CD4-positive, alpha-beta memory T cell (primary cell): ENCODE measurements at regions not wholly inside any gene's neighbourhood (a gene's known extent, or its start where the extent isn't known, plus 50 kb on each side); places are given as distances from the start of the nearest gene placed in this dataset.
A peak's percentile ranks its signal among the peaks of the same experiment; 100 is the strongest.

ENCODE experiments used
- CTCF ChIA-PET: fragments of 350-600 bp; sonication (Branson Sonifier 250); formaldehyde crosslinking; loops from one replicate; lab custom pipeline; 2021; ENCODE audit warnings: inconsistent platforms; ENCODE audit not compliant: partially characterized antibody; lab: Charles Lee
- POLR2A ChIA-PET: fragments of 350-600 bp; sonication (Branson Sonifier 250); formaldehyde crosslinking; loops from one replicate; lab custom pipeline; 2021; ENCODE audit not compliant: partially characterized antibody; lab: Charles Lee
- DNase-seq, 5 donors: peaks; one replicate each; pipeline versions ENCODE4 v3.0.0 to v3.0.0-alpha.2; 2020 to 2022; ENCODE audit warnings: mixed read lengths in 1 of 5
- H3K27ac ChIP-seq: one replicate; pipeline ENCODE4 v1.7.0; 2013; ENCODE audit warnings: low read depth, low read length
- H3K27me3 ChIP-seq: 2 replicates; pipeline ENCODE4 v1.7.0; 2013; ENCODE audit warnings: mild to moderate bottlenecking, low read length, moderate library complexity; ENCODE audit not compliant: insufficient read depth
- H3K36me3 ChIP-seq: 2 replicates; pipeline ENCODE4 v1.7.0; 2013; ENCODE audit warnings: mild to moderate bottlenecking, low read length, moderate library complexity; ENCODE audit not compliant: insufficient read depth
- H3K4me1 ChIP-seq: 2 replicates; pipeline ENCODE4 v1.7.0; 2013; ENCODE audit warnings: mild to moderate bottlenecking, low read length, moderate library complexity; ENCODE audit not compliant: insufficient read depth
- H3K4me3 ChIP-seq, 2 donors: one replicate each; pipeline ENCODE4 v1.7.0; 2013; ENCODE audit warnings: low read length in 2 of 2, mild to moderate bottlenecking in 1 of 2
- H3K9me3 ChIP-seq, 2 donors: one replicate each; pipeline ENCODE4 v1.7.0; 2013; ENCODE audit warnings: low read length in 2 of 2, control low read depth in 1 of 2; ENCODE audit not compliant: control insufficient read depth in 1 of 2
- H3K27ac Mint-ChIP-seq, 7 donors: one replicate each; pipeline ENCODE4 v1.8.0; 2020 to 2021; ENCODE audit warnings: mixed read lengths in 7 of 7, mild to moderate bottlenecking in 6 of 7, inconsistent platforms in 3 of 7, moderate library complexity in 3 of 7
- H3K27me3 Mint-ChIP-seq, 2 donors: one replicate each; pipeline ENCODE4 v1.8.0; 2020 to 2021; ENCODE audit warnings: mixed read lengths in 2 of 2
- H3K36me3 Mint-ChIP-seq, 2 donors: one replicate each; pipeline ENCODE4 v1.8.0; 2020 to 2021; ENCODE audit warnings: mixed read lengths in 2 of 2, inconsistent platforms in 1 of 2, mild to moderate bottlenecking in 1 of 2
- H3K4me1 Mint-ChIP-seq, 4 donors: one replicate each; pipeline ENCODE4 v1.8.0; 2020 to 2021; ENCODE audit warnings: mixed read lengths in 4 of 4, mild to moderate bottlenecking in 1 of 4
- H3K4me3 Mint-ChIP-seq, 8 donors: one replicate each; pipeline ENCODE4 v1.8.0; 2020 to 2021; ENCODE audit warnings: mixed read lengths in 8 of 8, mild to moderate bottlenecking in 7 of 8, moderate library complexity in 6 of 8, inconsistent platforms in 3 of 8
- H3K9me3 Mint-ChIP-seq, 8 donors: one replicate each; pipeline ENCODE4 v1.8.0; 2020 to 2021; ENCODE audit warnings: mixed read lengths in 8 of 8, mild to moderate bottlenecking in 5 of 8, inconsistent platforms in 3 of 8, moderate library complexity in 1 of 8
- intact Hi-C: fragments of 100-400 bp; cut with micrococcal nuclease; formaldehyde crosslinking; loops from one replicate; pipeline ENCODE4 v1.15.1; 2023

DNA sequence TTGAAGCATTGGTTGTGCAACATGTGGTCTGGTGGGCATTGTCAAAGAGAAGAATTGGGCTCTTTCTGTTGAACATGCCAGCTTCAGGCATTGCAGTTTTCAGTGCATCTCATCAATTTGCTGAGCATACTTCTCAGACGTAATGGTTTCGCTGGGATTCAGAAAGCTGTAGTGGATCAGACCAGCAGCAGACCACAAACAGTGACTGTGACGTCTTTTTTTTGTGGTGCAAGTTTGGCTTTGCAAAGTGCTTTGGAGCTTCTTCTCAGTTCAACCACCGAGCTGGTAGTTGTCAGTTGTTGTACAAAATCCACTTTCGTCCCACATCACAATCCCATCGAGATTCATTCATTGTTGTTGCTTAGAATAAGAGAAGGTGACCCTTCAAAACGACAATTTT, 84.5 kb downstream of the NPAP1 start:
- peaks cover 3 to 32% (median 21%) of the 10 kb centered on the region in 8 donors for H3K9me3 Mint-ChIP-seq
- H3K9me3 ChIP-seq: no peaks in the 10 kb centered on the region
- no peak overlapping the region for H3K27ac Mint-ChIP-seq
- no peak overlapping the region for H3K27ac ChIP-seq
- ChIA-PET CTCF (no interaction called here), POLR2A (no interaction called here)
- H3K27me3 ChIP-seq: no peaks in the 10 kb centered on the region
- no peak for DNase-seq
- intact Hi-C loops: loop anchor here (5.0 kb wide), 1 partner anchor 742 kb away; no protein-coding TSS in a partner anchor
- H3K4me1 ChIP-seq: no peaks in the 10 kb centered on the region
- H3K4me1 Mint-ChIP-seq: peaks cover 0 to 2% (median 0%) of the 10 kb centered on the region in 4 donors
- no peaks in the 10 kb centered on the region for H3K36me3 Mint-ChIP-seq
- no peak overlapping the region for H3K4me3 Mint-ChIP-seq
- H3K27me3 Mint-ChIP-seq: peaks cover 0 to 3% of the 10 kb centered on the region in 2 donors
- no peak overlapping the region for H3K4me3 ChIP-seq
- no peaks in the 10 kb centered on the region for H3K36me3 ChIP-seq

DNA sequence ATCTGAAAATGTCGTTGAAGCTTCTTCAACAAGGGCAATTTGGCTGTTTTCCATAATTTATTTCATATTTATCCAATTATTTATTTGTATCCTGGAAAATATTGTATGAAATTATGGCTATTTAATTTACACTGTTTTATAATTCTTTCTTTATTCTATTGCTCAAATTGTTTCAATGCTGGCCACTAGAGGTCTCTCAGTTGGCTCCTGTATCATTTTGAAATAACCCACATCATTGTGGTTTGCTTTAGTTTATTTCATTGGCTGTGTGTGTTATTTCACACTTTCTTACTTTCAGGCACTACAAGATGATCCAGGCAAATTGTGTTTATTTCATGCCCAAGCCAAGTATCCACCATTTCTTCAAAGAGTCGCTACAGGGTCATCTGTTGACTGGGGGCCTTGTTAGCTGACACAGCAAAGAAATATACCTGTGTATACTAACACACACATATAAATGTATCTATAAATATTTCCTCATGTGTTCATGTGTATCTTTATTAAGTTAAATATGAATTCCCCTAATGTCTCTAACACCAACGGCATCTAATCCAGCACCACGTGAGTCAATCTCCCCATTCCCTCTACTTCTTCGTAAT, 86.2 kb downstream of the NPAP1 start:
- ChIA-PET CTCF (no interaction called here), POLR2A (no interaction called here)
- peaks cover 0 to 2% (median 0%) of the 10 kb centered on the region in 4 donors for H3K4me1 Mint-ChIP-seq
- no peaks in the 10 kb centered on the region for H3K27me3 ChIP-seq
- H3K36me3 Mint-ChIP-seq: no peaks in the 10 kb centered on the region
- H3K36me3 ChIP-seq: no peaks in the 10 kb centered on the region
- peaks cover 3 to 31% (median 16%) of the 10 kb centered on the region in 8 donors for H3K9me3 Mint-ChIP-seq
- no peak overlapping the region for H3K27ac ChIP-seq
- no peak overlapping the region for H3K27ac Mint-ChIP-seq
- H3K9me3 ChIP-seq: no peaks in the 10 kb centered on the region
- H3K4me3 Mint-ChIP-seq: no peak overlapping the region
- H3K27me3 Mint-ChIP-seq: peaks cover 0 to 3% of the 10 kb centered on the region in 2 donors
- no peak for DNase-seq
- intact Hi-C loops: loop anchor here (5.0 kb wide), 1 partner anchor 740 kb away; no protein-coding TSS in a partner anchor
- no peak overlapping the region for H3K4me3 ChIP-seq
- no peaks in the 10 kb centered on the region for H3K4me1 ChIP-seq

DNA sequence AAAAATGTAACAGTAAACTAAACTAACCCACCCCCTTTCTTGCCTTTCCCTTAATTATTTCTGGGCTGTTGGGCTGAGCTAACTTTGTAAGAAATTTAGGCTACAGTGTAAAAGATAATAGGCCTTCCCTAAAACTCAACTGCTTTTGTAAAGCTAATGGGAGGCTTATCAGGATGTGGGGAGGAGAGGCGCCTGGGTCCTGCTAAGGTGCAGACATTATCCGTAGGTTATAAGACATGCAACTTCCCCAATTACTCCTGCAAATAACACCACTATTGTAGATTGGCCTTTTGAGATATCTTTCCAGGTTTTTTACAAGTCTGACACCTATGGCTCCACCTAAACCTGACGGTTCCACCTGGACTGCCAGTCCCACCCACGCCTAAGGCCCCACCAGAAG, 88.3 kb downstream of the NPAP1 start:
- Histone ChIP-seq H3K4me1 (no peaks in the 10 kb centered on the region), H3K4me3 (no peak overlapping the region), H3K36me3 (no peaks in the 10 kb centered on the region), H3K9me3 (no peaks in the 10 kb centered on the region), H3K27ac (no peak overlapping the region), H3K27me3 (no peaks in the 10 kb centered on the region)
- POLR2A ChIA-PET: no interaction called here
- Mint-ChIP-seq H3K9me3 (peaks cover 3 to 31% (median 17%) of the 10 kb centered on the region in 8 donors), H3K36me3 (no peaks in the 10 kb centered on the region), H3K27me3 (peaks cover 0 to 3% of the 10 kb centered on the region in 2 donors), H3K4me3 (no peak overlapping the region), H3K27ac (no peak overlapping the region), H3K4me1 (peaks cover 0 to 2% (median 0%) of the 10 kb centered on the region in 4 donors)
- CTCF ChIA-PET: interaction anchor here (0.8 kb wide), 1 partner anchor 562 kb away, joined by 3 read pairs; no protein-coding TSS in a partner anchor
- intact Hi-C loops: loop anchor here (5.0 kb wide), 1 partner anchor 738 kb away; no protein-coding TSS in a partner anchor
- DNase-seq: no peak

DNA sequence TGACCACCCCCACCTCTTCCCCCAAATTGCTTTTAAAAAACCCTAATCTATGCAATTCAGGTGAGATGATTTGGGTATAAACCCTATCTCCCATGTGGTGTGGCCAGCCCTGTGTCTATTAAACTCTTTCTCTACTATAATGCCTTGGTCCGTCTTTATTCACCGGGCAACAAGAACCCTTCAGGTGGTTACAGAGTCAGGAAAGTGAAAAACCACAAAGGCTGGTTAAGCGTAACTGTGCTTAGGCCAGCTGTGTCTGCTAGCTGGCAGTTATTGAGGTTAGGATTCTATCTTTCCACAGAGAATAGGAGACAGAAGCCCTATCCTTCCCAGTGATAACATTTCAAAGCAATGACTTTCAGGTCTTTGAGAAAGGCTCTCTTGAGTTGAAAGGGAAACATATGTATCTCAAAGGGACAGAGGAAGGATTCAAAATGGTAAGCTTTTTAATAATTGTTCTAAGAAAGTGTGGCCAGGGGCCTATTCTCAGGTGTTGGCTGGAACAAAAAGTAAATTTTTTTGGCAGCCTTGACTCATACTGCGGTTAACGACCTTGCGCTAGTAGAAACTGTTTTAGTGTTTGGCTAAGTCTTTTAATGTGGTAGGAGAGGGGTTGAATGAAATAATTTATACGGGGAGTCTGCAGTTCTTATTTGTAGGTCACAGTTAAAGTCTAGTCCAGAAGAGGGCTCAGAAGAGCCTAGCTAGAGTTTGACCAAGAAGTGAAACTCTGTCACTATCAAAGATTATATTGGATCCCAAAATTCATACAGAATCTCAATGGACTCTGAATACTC, 89.0 kb downstream of the NPAP1 start:
- Histone ChIP-seq H3K27ac (no peak overlapping the region), H3K4me1 (no peaks in the 10 kb centered on the region), H3K36me3 (no peaks in the 10 kb centered on the region), H3K4me3 (no peak overlapping the region), H3K27me3 (no peaks in the 10 kb centered on the region), H3K9me3 (no peaks in the 10 kb centered on the region)
- peaks cover 0 to 2% (median 0%) of the 10 kb centered on the region in 4 donors for H3K4me1 Mint-ChIP-seq
- DNase-seq: no peak
- intact Hi-C loops: loop anchor here (5.0 kb wide), 1 partner anchor 738 kb away; no protein-coding TSS in a partner anchor
- ChIA-PET CTCF (no interaction called here), POLR2A (no interaction called here)
- H3K36me3 Mint-ChIP-seq: no peaks in the 10 kb centered on the region
- H3K4me3 Mint-ChIP-seq: no peak overlapping the region
- H3K9me3 Mint-ChIP-seq: peaks cover 3 to 31% (median 17%) of the 10 kb centered on the region in 8 donors
- H3K27ac Mint-ChIP-seq: no peak overlapping the region
- peaks cover 0 to 3% of the 10 kb centered on the region in 2 donors for H3K27me3 Mint-ChIP-seq

DNA sequence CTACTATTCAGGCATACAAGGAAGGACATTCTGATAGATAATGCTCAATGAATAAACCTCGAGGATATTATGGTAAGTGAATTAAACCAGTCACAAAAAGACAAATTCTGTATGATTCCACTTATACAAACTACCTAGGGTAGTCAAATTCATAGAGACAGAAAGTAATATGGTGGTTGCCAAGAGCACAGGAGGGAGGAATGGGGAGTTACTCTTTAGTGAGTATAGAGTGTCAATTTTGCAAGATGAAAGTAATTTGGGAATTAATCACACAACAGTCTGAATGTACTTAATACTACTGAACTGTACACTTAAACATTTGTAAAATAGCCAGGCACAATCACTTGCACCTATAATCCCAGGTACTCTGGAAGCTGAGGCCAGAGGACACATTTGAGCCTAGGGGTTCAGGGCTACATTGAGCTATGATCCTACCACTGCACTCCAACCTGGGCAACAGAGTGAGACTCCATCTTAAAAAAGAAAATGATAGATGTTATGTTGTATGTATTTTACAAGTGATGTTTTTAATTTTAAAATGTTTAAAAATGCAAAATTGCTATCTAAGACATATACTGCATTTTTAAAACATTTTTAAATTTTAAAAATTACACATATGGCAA, 91.0 kb downstream of the NPAP1 start:
- ChIA-PET CTCF (no interaction called here), POLR2A (no interaction called here)
- Mint-ChIP-seq H3K4me3 (no peak overlapping the region), H3K27ac (no peak overlapping the region), H3K36me3 (no peaks in the 10 kb centered on the region), H3K9me3 (peaks cover 3 to 30% (median 15%) of the 10 kb centered on the region in 8 donors), H3K4me1 (peaks cover 0 to 2% (median 0%) of the 10 kb centered on the region in 4 donors), H3K27me3 (no peaks in the 10 kb centered on the region)
- Histone ChIP-seq H3K4me1 (no peaks in the 10 kb centered on the region), H3K36me3 (no peaks in the 10 kb centered on the region), H3K4me3 (no peak overlapping the region), H3K9me3 (no peaks in the 10 kb centered on the region), H3K27ac (no peak overlapping the region), H3K27me3 (no peaks in the 10 kb centered on the region)
- intact Hi-C loops: no loop called here
- no peak for DNase-seq

DNA sequence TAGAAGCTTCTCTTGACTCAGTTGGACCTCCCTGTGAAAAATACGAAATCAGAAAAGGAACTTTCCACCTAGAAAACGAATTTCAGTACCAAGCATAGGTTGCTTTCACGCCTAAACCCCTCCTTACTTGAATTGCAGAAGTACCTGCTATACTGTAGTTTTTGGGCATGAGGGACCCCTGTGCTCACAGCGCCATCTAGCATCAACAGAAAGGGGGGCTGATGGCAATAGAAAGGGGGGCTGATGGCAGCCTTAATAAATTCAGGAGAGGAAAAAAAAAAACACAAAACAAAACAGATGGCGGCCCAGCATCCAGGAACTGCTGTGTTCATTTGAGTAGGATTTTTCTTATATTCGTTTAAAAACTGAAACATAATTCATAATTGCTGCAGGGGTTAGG, 96.7 kb downstream of the NPAP1 start:
- intact Hi-C loops: no loop called here
- Histone ChIP-seq H3K4me3 (no peak overlapping the region), H3K4me1 (no peaks in the 10 kb centered on the region), H3K9me3 (no peaks in the 10 kb centered on the region), H3K27me3 (no peaks in the 10 kb centered on the region), H3K27ac (no peak overlapping the region), H3K36me3 (no peaks in the 10 kb centered on the region)
- Mint-ChIP-seq H3K4me1 (peaks cover 0 to 10% (median 5%) of the 10 kb centered on the region in 4 donors), H3K4me3 (peak overlapping the region in 5 of 8 donors; percentile 88 to 94 (median 91)), H3K9me3 (peaks cover 0 to 55% (median 40%) of the 10 kb centered on the region in 8 donors), H3K27me3 (peaks cover 0 to under 1% of the 10 kb centered on the region in 2 donors), H3K27ac (peak overlapping the region in 1 of 7 donors; percentile 95), H3K36me3 (peaks cover 0 to 9% of the 10 kb centered on the region in 2 donors)
- ChIA-PET POLR2A (no interaction called here), CTCF (no interaction called here)
- no peak for DNase-seq
